ENCODE measurements at regions not wholly inside any gene's neighbourhood (a gene's known extent, or its start where the extent isn't known, plus 50 kb on each side); places are given as distances from the start of the nearest gene placed in this dataset.

- TF ChIP-seq TEAD4 (IDR thresholded peaks at IDR 0.05) (no peak), CEBPB (IDR thresholded peaks at IDR 0.05) (no peak), MAX (IDR thresholded peaks at IDR 0.05) (no peak), ZBTB7A (IDR thresholded peaks at IDR 0.05; ENCODE audit: low read depth) (no peak), TAF1 (IDR thresholded peaks at IDR 0.05; ENCODE audit: low read depth) (no peak), EP300 (IDR thresholded peaks at IDR 0.05; ENCODE audit: borderline replicate concordance) (no peak), YY1 (IDR thresholded peaks at IDR 0.05; ENCODE audit: low read depth) (no peak), REST (IDR thresholded peaks at IDR 0.05; ENCODE audit: low read depth) (no peak), FOXM1 (IDR thresholded peaks at IDR 0.05; ENCODE audit: borderline replicate concordance, low read depth) (no peak), CREB1 (IDR thresholded peaks at IDR 0.05; ENCODE audit: low read depth) (no peak), USF1 (IDR thresholded peaks at IDR 0.05) (no peak), TCF12 (IDR thresholded peaks at IDR 0.05; ENCODE audit: low read depth) (no peak), NFIC (IDR thresholded peaks at IDR 0.05) (no peak)
Measured at GRCh38 chr11:95577716-95578460, 211.7 kb downstream of the FAM76B start.
